Inflammatory macrophage treated with lipopolysaccharide for 1 hour (primary cell): ENCODE measurements at regions not wholly inside any gene's neighbourhood (a gene's known extent, or its start where the extent isn't known, plus 50 kb on each side); places are given as distances from the start of the nearest gene placed in this dataset.
"Not testable (repeated sequence)": the region's sequence is repeated elsewhere in the genome, so short reads cannot be mapped to it uniquely, and the experiment has no call there.

Experiments used
- DNase-seq, 2 donors: peaks; one replicate each; pipeline ENCODE4 v3.0.0-alpha.2; 2020 to 2022

DNA sequence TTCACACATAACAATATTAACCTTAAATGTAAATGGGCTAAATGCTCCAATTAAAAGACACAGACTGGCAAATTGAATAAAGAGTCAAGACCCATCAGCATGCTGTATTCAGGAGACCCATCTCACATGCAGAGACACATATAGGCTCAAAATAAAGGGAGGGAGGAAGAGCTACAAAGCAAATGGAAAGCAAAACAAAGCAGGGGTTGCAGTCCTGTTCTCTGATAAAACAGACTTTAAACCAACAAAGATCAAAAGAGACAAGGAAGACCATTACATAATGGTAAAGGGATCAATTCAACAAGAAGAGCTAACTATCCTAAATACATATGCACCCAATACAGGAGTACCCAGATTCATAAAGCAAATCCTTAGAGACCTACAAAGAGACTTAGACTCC, 78.8 kb upstream of the RREB1 start:
- DNase-seq: not testable (repeated sequence)

DNA sequence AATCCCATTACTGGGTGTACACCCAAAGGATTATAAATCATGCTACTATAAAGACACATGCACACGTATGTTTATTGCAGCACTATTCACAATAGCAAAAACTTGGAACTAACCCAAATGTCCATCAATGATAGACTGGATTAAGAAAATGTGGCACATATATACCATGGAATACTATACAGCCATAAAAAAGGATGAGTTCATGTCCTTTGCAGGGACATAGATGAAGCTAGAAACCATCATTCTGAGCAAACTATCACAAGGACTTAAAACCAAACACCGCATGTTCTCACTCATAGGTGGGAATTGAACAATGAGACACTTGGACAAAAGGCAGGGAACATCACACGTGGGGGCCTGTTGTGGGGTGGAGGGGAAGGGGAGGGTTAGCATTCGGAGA, 76.8 kb upstream of the RREB1 start:
- DNase-seq: not testable (repeated sequence)

DNA sequence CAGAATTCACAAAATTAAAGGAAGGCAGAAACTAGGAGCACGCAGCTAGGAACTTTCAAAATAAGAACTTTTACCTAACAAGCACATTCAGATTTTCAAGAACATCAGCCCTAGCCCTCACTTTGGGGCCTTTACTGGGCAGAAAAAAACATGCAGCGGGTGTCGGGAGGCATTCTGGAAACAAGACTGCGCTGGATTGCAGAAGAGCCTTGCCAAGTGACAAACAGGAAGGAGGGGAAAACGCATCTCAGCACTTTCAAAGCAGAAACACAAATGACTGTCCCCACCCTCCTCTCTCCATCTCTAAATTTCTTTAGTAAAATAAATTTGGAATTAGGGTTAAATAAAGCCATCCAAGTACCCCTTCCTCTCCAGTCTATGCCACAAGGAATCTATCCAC, 74.6 kb upstream of the RREB1 start:
- DNase-seq: peak in 1 of 2 donors; percentile 42

- no peak for DNase-seq
These were observed 73.7 kb upstream of the RREB1 start for GRCh38 chr6:7034055-7034454.

DNA sequence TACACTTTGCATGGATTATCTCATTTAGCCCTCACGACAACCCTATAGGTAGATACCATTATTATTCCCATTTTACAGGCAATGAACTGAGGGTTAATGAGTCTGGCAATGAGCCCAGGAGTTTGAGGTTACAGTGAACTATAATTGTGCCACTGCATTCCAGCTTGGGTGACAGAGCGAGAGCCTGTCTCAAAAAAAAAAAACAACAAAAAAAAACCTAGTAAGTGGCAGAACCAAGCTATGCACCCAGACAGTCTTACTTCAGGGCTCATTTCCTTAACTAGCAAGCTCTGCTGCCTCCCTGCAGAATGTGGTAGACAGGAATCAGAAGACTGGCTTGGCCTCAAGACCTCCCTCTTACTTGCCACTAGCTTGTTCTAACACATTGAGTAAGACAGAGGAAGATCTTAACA, 71.9 kb upstream of the RREB1 start:
- DNase-seq: no peak

- no peak for DNase-seq
These were observed 66.2 kb upstream of the RREB1 start for GRCh38 chr6:7041511-7042026.

GRCh38 chr6:7042056-7042653, 65.6 kb upstream of the RREB1 start:
- DNase-seq: peak in 1 of 2 donors; percentile 43

GRCh38 chr6:7042654-7043545, 64.9 kb upstream of the RREB1 start:
- peak; percentile 90 to 95 for DNase-seq

DNA sequence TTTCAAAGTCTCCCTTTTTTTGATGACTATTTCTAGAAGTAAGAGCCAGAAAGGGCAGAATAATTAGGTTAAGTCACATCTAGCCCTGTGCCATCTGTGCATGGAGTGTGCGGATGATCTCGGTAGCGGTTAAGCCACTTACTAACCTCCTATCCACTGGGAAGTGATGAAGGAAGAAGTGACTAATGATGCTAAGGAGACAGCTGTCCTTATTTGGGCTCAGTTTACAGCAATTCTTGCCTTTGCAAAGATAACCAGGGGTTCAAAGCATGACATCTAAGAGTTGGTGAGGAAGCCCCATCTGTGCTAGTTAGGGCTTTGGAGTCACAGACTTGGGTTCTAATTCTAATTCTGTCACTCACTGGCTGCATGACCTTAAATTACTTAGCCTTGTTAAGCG, 62.4 kb upstream of the RREB1 start:
- DNase-seq: no peak

DNA sequence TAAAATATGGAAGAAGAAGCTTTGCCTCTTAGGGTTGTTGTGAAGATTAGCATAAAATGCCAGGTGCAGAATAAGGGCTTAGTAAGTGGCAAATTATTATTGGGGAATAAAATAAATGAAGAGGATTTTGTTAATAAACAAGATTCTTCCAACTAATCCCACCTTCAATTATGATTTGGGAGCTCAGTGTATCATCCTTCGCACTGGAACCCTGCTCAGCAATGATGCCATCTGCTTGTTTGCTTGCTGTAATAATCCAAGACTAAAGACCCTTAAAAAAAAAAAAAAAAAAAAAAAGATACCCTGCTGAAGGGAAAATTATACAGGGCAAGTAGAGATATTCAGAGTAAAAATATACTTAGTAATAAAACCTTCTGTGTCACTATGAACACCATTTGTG, 62.0 kb upstream of the RREB1 start:
- no peak for DNase-seq

DNA sequence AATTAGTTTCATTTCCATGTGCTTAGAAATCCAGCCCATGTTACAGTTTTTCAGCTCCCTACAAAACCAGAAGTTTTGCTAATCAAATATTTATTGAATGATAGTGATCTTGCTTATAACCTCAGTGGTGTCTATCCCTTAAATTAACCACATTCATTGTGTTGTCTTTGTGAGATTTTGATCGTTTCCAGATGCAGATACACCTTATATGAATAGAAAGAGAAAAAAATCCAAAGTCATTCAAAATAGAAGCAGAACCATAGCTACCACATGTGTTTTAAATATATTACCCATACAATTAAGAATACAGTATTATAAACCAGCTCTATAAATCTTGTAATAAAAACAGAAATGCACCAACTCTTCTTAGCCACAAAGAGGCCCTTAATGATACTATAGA, 60.6 kb upstream of the RREB1 start:
- DNase-seq: no peak

DNA sequence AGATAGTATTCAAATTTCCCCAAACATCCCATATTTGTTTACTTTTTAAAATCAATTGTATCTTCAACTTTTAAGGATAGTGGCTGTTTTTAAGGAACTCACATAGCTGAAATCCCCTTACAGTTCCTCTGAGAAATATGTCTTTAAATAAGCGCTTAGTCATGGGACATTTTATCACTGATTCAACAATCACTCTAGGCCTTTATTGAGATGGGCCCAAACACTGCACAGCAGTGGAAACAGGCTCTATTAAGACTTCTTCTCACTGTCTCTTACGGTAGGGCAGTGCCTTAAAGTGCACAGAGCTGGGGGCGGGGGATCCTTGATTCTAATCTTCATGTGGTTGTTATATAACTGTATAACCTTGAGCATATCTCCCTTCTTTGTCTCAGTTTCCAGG, 59.8 kb upstream of the RREB1 start:
- peak; percentile 86 to 96 for DNase-seq

DNA sequence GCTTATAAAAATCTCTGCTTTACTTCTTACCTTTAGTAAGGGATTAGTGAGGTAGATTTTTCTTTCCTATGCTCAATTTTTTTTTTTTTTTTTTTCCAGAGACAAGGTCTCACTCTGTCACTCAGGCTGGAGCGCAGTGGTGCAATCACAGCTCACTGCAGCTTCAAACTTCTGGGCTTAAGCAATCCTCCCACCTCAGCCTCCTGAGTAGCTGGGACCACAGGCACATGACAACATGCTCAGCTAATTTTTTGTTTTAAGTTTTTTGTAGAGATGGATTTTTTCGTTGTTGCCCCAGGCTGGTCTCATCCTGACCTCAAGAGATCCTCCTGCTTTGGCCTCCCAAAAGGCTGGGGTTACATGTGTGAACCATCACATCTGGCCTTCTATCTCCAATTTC, 58.9 kb upstream of the RREB1 start:
- peak; percentile 56 to 85 for DNase-seq

GRCh38 chr6:7050004-7050403, 57.8 kb upstream of the RREB1 start:
- DNase-seq: peak; percentile 49 to 69

DNA sequence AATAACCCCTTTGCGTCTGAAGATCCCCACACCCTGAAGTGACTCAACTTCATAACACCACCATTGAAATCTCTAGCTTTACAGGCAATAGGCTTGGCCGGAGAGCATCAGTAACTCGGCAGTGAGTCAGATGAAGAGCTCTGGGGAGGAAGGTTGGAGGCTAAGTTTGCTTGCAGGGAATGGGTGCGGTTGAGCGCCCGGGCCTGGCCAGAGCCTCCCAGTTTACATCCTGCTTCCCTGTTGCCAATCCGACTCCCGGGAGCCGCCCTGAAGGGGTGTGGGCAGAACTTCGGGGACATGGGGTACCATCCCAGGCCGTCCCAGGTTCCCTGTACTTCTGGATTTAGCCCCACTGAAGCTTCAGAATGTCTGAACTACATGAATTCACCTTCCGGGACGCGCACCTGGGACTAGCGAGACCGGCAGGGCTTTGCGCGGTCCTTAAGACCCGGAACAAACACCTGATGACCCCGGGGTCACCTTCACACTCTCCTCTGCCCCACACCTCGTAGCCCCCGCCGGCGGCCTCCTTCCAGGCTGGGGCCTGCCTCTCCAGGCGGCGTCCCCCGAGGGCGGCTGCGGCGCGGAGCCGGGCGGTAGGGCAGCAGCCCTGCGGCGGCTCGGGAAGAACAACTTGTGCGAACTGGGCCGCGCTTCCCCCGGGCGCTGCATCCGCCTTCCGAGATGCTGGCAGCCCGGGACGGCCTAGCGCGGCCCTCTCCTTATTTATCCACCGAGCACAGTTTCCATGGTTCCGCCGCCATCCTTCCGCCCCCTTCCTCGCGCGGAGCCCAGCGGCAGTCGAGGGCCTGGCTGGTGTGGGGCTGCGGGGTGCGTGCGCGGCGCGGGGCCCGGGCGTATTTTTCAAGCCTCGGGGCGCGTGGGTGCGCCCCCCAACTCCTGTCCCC, 56.6 kb upstream of the RREB1 start:
- DNase-seq: peak; percentile 29 to 52

DNA sequence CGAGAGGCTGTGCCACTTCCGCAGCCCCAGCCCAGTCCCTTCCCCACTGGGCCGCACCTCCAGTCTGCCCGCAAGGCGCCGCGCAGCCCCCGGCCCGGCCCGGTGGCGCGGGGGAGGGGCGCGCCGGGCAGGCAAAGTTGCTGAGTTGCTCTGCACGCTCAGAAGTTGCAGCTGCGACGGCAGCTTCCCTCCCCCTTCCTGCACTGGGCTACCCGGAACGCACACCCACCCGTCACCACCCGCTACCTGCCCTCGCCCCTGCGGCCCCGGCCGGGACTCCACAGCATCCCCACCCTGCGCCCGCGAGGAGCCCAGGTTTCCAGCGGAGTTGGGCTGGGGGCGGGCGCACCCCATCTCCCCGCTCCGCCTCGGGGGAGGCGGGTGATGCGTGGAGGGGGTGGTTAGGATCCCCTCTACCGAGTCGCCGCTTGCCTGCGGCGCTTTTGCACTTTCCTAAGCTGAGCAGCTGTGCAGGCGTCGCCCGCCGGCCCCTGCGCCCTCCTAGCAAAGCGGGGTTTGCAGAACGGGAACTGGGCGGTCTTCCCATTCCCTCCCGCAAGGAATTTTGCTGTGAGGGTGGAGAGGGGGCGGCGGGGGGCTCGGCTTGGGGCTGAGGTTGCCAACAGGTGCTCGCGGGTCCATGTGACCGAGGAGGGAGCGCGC, 55.9 kb upstream of the RREB1 start:
- DNase-seq: peak in 1 of 2 donors; percentile 23

GRCh38 chr6:7052443-7053011, 55.2 kb upstream of the RREB1 start:
- DNase-seq: peak in 1 of 2 donors; percentile 29

DNA sequence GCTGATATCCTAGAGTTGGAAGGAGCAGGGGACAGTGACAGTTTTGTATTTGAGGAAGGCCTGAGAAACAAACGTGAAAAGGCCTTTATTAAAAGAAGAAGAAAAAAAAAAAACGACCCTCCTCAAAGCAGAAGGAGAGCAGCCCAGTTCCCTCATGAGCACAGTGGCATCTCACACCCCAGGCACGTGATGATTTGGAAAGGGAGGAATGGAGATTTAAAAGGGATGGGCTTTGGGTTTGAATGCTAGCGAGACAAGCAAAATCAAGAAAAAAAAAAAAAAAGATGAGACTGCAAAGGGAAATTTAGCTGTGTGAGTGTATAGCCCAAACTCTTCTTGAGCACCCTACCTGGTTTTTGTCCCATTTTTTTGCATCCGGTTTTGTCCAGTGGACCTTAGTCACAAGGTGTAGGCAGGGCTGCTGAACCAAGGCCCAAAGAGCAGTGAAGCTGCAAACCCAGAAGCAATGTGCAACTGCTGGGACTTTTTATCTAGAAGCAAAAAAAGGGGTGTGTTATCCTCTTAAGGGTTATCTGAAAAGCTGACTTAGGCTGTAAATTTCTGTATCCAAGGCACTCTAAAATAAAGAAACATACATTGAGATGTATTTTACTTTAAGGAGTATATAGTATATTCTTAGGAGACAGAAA, 54.5 kb upstream of the RREB1 start:
- peak in 1 of 2 donors; percentile 30 for DNase-seq
